ENCODE measurements at regions not wholly inside any gene's neighbourhood (a gene's known extent, or its start where the extent isn't known, plus 50 kb on each side); places are given as distances from the start of the nearest gene placed in this dataset.

- TF ChIP-seq CTCF (IDR thresholded peaks at IDR 0.05; ENCODE audit: low read depth, low read length, poor library complexity, severe bottlenecking) = no peak
- no peak for TF ChIP-seq EZH2phosphoT487 (IDR thresholded peaks at IDR 0.05; ENCODE audit: borderline replicate concordance, low read length)
Measured at GRCh38 chr22:25383892-25384291, 164.5 kb downstream of the CRYBB2 start.
